ENCODE measurements at regions not wholly inside any gene's neighbourhood (a gene's known extent, or its start where the extent isn't known, plus 50 kb on each side); places are given as distances from the start of the nearest gene placed in this dataset.

- ChIA-PET CTCF (interaction anchor here (0.6 to 2.7 kb wide), 6 partner anchors 8 to 958 kb away, joined by 3 to 42 read pairs (median 3); no protein-coding TSS in a partner anchor), POLR2A (no interaction called here)
- no peak overlapping the region for H3K4me3 ChIP-seq (ENCODE audit: low read depth, low read length)
- DNase-seq (ENCODE audit: low read depth, low spot score): peak; percentile 5
- peak; percentile 58 for TF ChIP-seq CTCF (IDR thresholded peaks at IDR 0.05; ENCODE audit: insufficient read depth, low read length, missing control alignments)
Observed at GRCh38 chr18:5057386-5058348, 139.4 kb downstream of the AKAIN1 start.

GRCh38 chr18:5052491-5052890 lies 144.6 kb downstream of the AKAIN1 start:
- POLR2A ChIA-PET: no interaction called here
- H3K4me3 ChIP-seq (ENCODE audit: low read depth, low read length): no peak overlapping the region
- no peak for TF ChIP-seq CTCF (IDR thresholded peaks at IDR 0.05; ENCODE audit: insufficient read depth, low read length, missing control alignments)
- DNase-seq (ENCODE audit: low read depth, low spot score): no peak
- CTCF ChIA-PET: no interaction called here

- POLR2A ChIA-PET: no interaction called here
- TF ChIP-seq CTCF (IDR thresholded peaks at IDR 0.05; ENCODE audit: insufficient read depth, low read length, missing control alignments): no peak
- H3K4me3 ChIP-seq (ENCODE audit: low read depth, low read length): no peak overlapping the region
- DNase-seq (ENCODE audit: low read depth, low spot score): no peak
- CTCF ChIA-PET: no interaction called here
Observed at GRCh38 chr18:5051207-5051606, 145.8 kb downstream of the AKAIN1 start.

GRCh38 chr18:5049124-5049523 lies 147.9 kb downstream of the AKAIN1 start:
- TF ChIP-seq CTCF (IDR thresholded peaks at IDR 0.05; ENCODE audit: insufficient read depth, low read length, missing control alignments): no peak
- no peak overlapping the region for H3K4me3 ChIP-seq (ENCODE audit: low read depth, low read length)
- no peak for DNase-seq (ENCODE audit: low read depth, low spot score)
- CTCF ChIA-PET: no interaction called here
- POLR2A ChIA-PET: no interaction called here

- POLR2A ChIA-PET: no interaction called here
- H3K4me3 ChIP-seq (ENCODE audit: low read depth, low read length): no peak overlapping the region
- CTCF ChIA-PET: no interaction called here
Observed at GRCh38 chr18:5040476-5040875, 156.6 kb downstream of the AKAIN1 start.

More at GRCh38 chr18:5040476-5040875, 156.6 kb downstream of the AKAIN1 start:
- no peak for TF ChIP-seq CTCF (IDR thresholded peaks at IDR 0.05; ENCODE audit: insufficient read depth, low read length, missing control alignments)
- no peak for DNase-seq (ENCODE audit: low read depth, low spot score)
